ENCODE measurements at regions not wholly inside any gene's neighbourhood (a gene's known extent, or its start where the extent isn't known, plus 50 kb on each side); places are given as distances from the start of the nearest gene placed in this dataset.

GRCh38 chr12:127923501-127923900, 343.5 kb upstream of the TMEM132C start:
- H3K4me1 ChIP-seq (ENCODE audit: control insufficient read depth in 2 of 2, insufficient read depth in 2 of 2, low read length in 2 of 2), result no peaks in the 10 kb centered on the region
- no peaks in the 10 kb centered on the region for H3K36me3 ChIP-seq (ENCODE audit: control insufficient read depth in 2 of 2, insufficient read depth in 2 of 2, low read length in 1 of 2)
- H3K27ac ChIP-seq (ENCODE audit: low read depth in 1 of 2, low read length in 1 of 2), result no peak overlapping the region
- no peaks in the 10 kb centered on the region for H3K9me3 ChIP-seq (ENCODE audit: control insufficient read depth in 2 of 2, insufficient read depth in 1 of 2, low read length in 1 of 2)
- no peak overlapping the region for H3K4me3 ChIP-seq (ENCODE audit: low read length in 2 of 2)
- DNase-seq (ENCODE audit: low read depth in 6 of 9, low spot score in 9 of 9), result no peak
- H3K27me3 ChIP-seq (ENCODE audit: control insufficient read depth in 2 of 2, insufficient read depth in 1 of 2, low read length in 1 of 2), result no peaks in the 10 kb centered on the region
- WGBS, result 97% methylated on average over 6 of the region's 6 CpGs

GRCh38 chr12:127925971-127926370, 341.0 kb upstream of the TMEM132C start:
- peaks cover 0 to 3% of the 10 kb centered on the region in 2 donors for H3K9me3 ChIP-seq (ENCODE audit: control insufficient read depth in 2 of 2, insufficient read depth in 1 of 2, low read length in 1 of 2)
- no peaks in the 10 kb centered on the region for H3K27me3 ChIP-seq (ENCODE audit: control insufficient read depth in 2 of 2, insufficient read depth in 1 of 2, low read length in 1 of 2)
- no peak overlapping the region for H3K4me3 ChIP-seq (ENCODE audit: low read length in 2 of 2)
- WGBS, result 66% methylated on average over 4 of the region's 4 CpGs
- no peaks in the 10 kb centered on the region for H3K4me1 ChIP-seq (ENCODE audit: control insufficient read depth in 2 of 2, insufficient read depth in 2 of 2, low read length in 2 of 2)
- no peak for DNase-seq (ENCODE audit: low read depth in 6 of 9, low spot score in 9 of 9)
- H3K27ac ChIP-seq (ENCODE audit: low read depth in 1 of 2, low read length in 1 of 2), result no peak overlapping the region
- no peaks in the 10 kb centered on the region for H3K36me3 ChIP-seq (ENCODE audit: control insufficient read depth in 2 of 2, insufficient read depth in 2 of 2, low read length in 1 of 2)

DNA sequence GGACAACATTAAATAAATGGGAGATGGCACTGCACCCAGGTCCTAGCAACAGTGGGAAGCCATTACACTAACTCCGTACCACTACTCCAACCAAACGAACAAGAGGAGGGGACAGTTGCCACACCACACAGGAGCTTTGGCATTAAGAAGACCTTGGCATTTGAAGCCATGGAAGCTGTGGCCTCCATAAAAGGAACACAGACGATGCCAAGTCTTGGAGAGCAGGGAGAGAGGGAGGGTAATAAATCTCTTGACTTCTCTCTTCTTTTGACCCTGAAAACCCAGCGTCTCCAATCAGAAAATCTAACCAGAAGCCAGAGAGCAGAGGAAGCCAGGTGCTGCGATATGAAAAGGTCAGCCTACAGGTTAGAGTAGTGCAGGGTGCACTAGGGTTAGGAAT, 338.8 kb upstream of the TMEM132C start:
- no peaks in the 10 kb centered on the region for H3K36me3 ChIP-seq (ENCODE audit: control insufficient read depth in 2 of 2, insufficient read depth in 2 of 2, low read length in 1 of 2)
- H3K4me3 ChIP-seq (ENCODE audit: low read length in 2 of 2), result no peak overlapping the region
- H3K27ac ChIP-seq (ENCODE audit: low read depth in 1 of 2, low read length in 1 of 2), result no peak overlapping the region
- WGBS, result 44% methylated on average over 5 of the region's 5 CpGs
- no peaks in the 10 kb centered on the region for H3K27me3 ChIP-seq (ENCODE audit: control insufficient read depth in 2 of 2, insufficient read depth in 1 of 2, low read length in 1 of 2)
- no peaks in the 10 kb centered on the region for H3K4me1 ChIP-seq (ENCODE audit: control insufficient read depth in 2 of 2, insufficient read depth in 2 of 2, low read length in 2 of 2)
- no peak for DNase-seq (ENCODE audit: low read depth in 6 of 9, low spot score in 9 of 9)
- peaks cover 0 to 3% of the 10 kb centered on the region in 2 donors for H3K9me3 ChIP-seq (ENCODE audit: control insufficient read depth in 2 of 2, insufficient read depth in 1 of 2, low read length in 1 of 2)

- Histone ChIP-seq H3K9me3 (ENCODE audit: control insufficient read depth in 2 of 2, insufficient read depth in 1 of 2, low read length in 1 of 2) (peaks cover 0 to 3% of the 10 kb centered on the region in 2 donors), H3K4me3 (ENCODE audit: low read length in 2 of 2) (no peak overlapping the region), H3K27ac (ENCODE audit: low read depth in 1 of 2, low read length in 1 of 2) (no peak overlapping the region), H3K27me3 (ENCODE audit: control insufficient read depth in 2 of 2, insufficient read depth in 1 of 2, low read length in 1 of 2) (no peaks in the 10 kb centered on the region), H3K36me3 (ENCODE audit: control insufficient read depth in 2 of 2, insufficient read depth in 2 of 2, low read length in 1 of 2) (no peaks in the 10 kb centered on the region), H3K4me1 (ENCODE audit: control insufficient read depth in 2 of 2, insufficient read depth in 2 of 2, low read length in 2 of 2) (no peaks in the 10 kb centered on the region)
- no peak for DNase-seq (ENCODE audit: low read depth in 6 of 9, low spot score in 9 of 9)
- WGBS, result 45% methylated on average over 3 of the region's 3 CpGs
Observed at GRCh38 chr12:127928615-127929571, 338.1 kb upstream of the TMEM132C start.

- Histone ChIP-seq H3K4me3 (ENCODE audit: low read length in 2 of 2) (no peak overlapping the region), H3K4me1 (ENCODE audit: control insufficient read depth in 2 of 2, insufficient read depth in 2 of 2, low read length in 2 of 2) (no peaks in the 10 kb centered on the region), H3K27ac (ENCODE audit: low read depth in 1 of 2, low read length in 1 of 2) (no peak overlapping the region), H3K9me3 (ENCODE audit: control insufficient read depth in 2 of 2, insufficient read depth in 1 of 2, low read length in 1 of 2) (peaks cover 0 to 3% of the 10 kb centered on the region in 2 donors), H3K27me3 (ENCODE audit: control insufficient read depth in 2 of 2, insufficient read depth in 1 of 2, low read length in 1 of 2) (no peaks in the 10 kb centered on the region), H3K36me3 (ENCODE audit: control insufficient read depth in 2 of 2, insufficient read depth in 2 of 2, low read length in 1 of 2) (no peaks in the 10 kb centered on the region)
- no peak for DNase-seq (ENCODE audit: low read depth in 6 of 9, low spot score in 9 of 9)
- WGBS, result 67% methylated on average over 5 of the region's 5 CpGs
Observed at GRCh38 chr12:127930122-127930521, 336.8 kb upstream of the TMEM132C start.

GRCh38 chr12:127934409-127934808, 332.6 kb upstream of the TMEM132C start:
- DNase-seq (ENCODE audit: low read depth in 6 of 9, low spot score in 9 of 9), result no peak
- Histone ChIP-seq H3K27ac (ENCODE audit: low read depth in 1 of 2, low read length in 1 of 2) (no peak overlapping the region), H3K36me3 (ENCODE audit: control insufficient read depth in 2 of 2, insufficient read depth in 2 of 2, low read length in 1 of 2) (no peaks in the 10 kb centered on the region), H3K4me1 (ENCODE audit: control insufficient read depth in 2 of 2, insufficient read depth in 2 of 2, low read length in 2 of 2) (no peaks in the 10 kb centered on the region), H3K9me3 (ENCODE audit: control insufficient read depth in 2 of 2, insufficient read depth in 1 of 2, low read length in 1 of 2) (peaks cover 0 to 3% of the 10 kb centered on the region in 2 donors), H3K27me3 (ENCODE audit: control insufficient read depth in 2 of 2, insufficient read depth in 1 of 2, low read length in 1 of 2) (no peaks in the 10 kb centered on the region), H3K4me3 (ENCODE audit: low read length in 2 of 2) (no peak overlapping the region)
- WGBS, result 92% methylated on average over 1 of the region's 1 CpG

DNA sequence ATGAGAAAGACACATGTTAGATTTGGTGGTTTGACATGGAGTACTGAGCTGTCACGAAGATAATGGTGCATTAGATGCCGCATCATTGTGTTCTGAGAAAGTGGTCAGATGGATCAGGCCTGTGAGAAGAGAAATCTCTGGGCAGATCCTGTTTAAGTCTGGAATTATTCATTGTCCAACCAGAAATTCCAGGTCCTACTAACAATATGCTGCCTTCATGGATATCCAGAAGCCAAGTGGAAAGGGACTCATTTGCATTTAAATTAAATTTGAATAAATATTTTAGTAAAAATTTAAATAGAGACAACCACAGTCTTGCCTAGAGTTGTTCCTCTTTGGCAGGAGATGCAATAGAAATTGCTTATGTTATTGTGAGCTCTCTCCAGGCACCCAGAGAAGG, 330.5 kb upstream of the TMEM132C start:
- 78% methylated on average over 2 of the region's 2 CpGs for WGBS

GRCh38 chr12:127941332-127941731, 325.6 kb upstream of the TMEM132C start:
- peaks cover 0 to 12% of the 10 kb centered on the region in 2 donors for H3K9me3 ChIP-seq (ENCODE audit: control insufficient read depth in 2 of 2, insufficient read depth in 1 of 2, low read length in 1 of 2)
- 76% methylated on average over 3 of the region's 3 CpGs for WGBS
- no peak overlapping the region for H3K27ac ChIP-seq (ENCODE audit: low read depth in 1 of 2, low read length in 1 of 2)
- H3K27me3 ChIP-seq (ENCODE audit: control insufficient read depth in 2 of 2, insufficient read depth in 1 of 2, low read length in 1 of 2), result no peaks in the 10 kb centered on the region
- no peaks in the 10 kb centered on the region for H3K36me3 ChIP-seq (ENCODE audit: control insufficient read depth in 2 of 2, insufficient read depth in 2 of 2, low read length in 1 of 2)
- no peaks in the 10 kb centered on the region for H3K4me1 ChIP-seq (ENCODE audit: control insufficient read depth in 2 of 2, insufficient read depth in 2 of 2, low read length in 2 of 2)
- no peak overlapping the region for H3K4me3 ChIP-seq (ENCODE audit: low read length in 2 of 2)
- DNase-seq (ENCODE audit: low read depth in 6 of 9, low spot score in 9 of 9), result no peak

More for the DNA sequence above, 330.5 kb upstream of the TMEM132C start:
- Histone ChIP-seq H3K4me1 (ENCODE audit: control insufficient read depth in 2 of 2, insufficient read depth in 2 of 2, low read length in 2 of 2) (no peaks in the 10 kb centered on the region), H3K4me3 (ENCODE audit: low read length in 2 of 2) (no peak overlapping the region), H3K27ac (ENCODE audit: low read depth in 1 of 2, low read length in 1 of 2) (no peak overlapping the region), H3K36me3 (ENCODE audit: control insufficient read depth in 2 of 2, insufficient read depth in 2 of 2, low read length in 1 of 2) (no peaks in the 10 kb centered on the region), H3K9me3 (ENCODE audit: control insufficient read depth in 2 of 2, insufficient read depth in 1 of 2, low read length in 1 of 2) (no peaks in the 10 kb centered on the region), H3K27me3 (ENCODE audit: control insufficient read depth in 2 of 2, insufficient read depth in 1 of 2, low read length in 1 of 2) (no peaks in the 10 kb centered on the region)
- no peak for DNase-seq (ENCODE audit: low read depth in 6 of 9, low spot score in 9 of 9)

DNA sequence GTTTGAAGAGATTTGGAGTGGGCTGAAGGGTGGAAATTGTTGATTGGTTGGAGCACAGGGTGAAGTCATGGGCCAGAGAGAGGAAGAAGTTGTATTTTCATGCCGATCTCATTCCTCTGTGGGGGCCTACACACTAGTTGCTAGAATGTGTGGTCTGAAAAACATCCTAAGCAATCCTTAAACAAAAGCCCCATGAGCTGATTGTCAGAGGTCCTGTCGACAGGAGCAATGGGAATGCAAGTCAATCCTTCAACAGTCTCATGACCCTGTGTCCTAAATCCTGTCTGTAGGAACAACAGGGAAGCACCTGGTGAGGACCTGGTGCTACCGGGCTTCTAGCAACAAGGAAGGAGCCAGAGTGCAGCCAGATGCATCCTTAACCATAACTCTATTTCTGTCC, 324.0 kb upstream of the TMEM132C start:
- no peak for DNase-seq (ENCODE audit: low read depth in 6 of 9, low spot score in 9 of 9)
- peaks cover 0 to 12% of the 10 kb centered on the region in 2 donors for H3K9me3 ChIP-seq (ENCODE audit: control insufficient read depth in 2 of 2, insufficient read depth in 1 of 2, low read length in 1 of 2)
- no peaks in the 10 kb centered on the region for H3K36me3 ChIP-seq (ENCODE audit: control insufficient read depth in 2 of 2, insufficient read depth in 2 of 2, low read length in 1 of 2)
- H3K4me1 ChIP-seq (ENCODE audit: control insufficient read depth in 2 of 2, insufficient read depth in 2 of 2, low read length in 2 of 2), result no peaks in the 10 kb centered on the region
- 75% methylated on average over 3 of the region's 3 CpGs for WGBS
- H3K27me3 ChIP-seq (ENCODE audit: control insufficient read depth in 2 of 2, insufficient read depth in 1 of 2, low read length in 1 of 2), result no peaks in the 10 kb centered on the region
- H3K4me3 ChIP-seq (ENCODE audit: low read length in 2 of 2), result no peak overlapping the region
- H3K27ac ChIP-seq (ENCODE audit: low read depth in 1 of 2, low read length in 1 of 2), result no peak overlapping the region
